ENCODE measurements at regions not wholly inside any gene's neighbourhood (a gene's known extent, or its start where the extent isn't known, plus 50 kb on each side); places are given as distances from the start of the nearest gene placed in this dataset.

DNA sequence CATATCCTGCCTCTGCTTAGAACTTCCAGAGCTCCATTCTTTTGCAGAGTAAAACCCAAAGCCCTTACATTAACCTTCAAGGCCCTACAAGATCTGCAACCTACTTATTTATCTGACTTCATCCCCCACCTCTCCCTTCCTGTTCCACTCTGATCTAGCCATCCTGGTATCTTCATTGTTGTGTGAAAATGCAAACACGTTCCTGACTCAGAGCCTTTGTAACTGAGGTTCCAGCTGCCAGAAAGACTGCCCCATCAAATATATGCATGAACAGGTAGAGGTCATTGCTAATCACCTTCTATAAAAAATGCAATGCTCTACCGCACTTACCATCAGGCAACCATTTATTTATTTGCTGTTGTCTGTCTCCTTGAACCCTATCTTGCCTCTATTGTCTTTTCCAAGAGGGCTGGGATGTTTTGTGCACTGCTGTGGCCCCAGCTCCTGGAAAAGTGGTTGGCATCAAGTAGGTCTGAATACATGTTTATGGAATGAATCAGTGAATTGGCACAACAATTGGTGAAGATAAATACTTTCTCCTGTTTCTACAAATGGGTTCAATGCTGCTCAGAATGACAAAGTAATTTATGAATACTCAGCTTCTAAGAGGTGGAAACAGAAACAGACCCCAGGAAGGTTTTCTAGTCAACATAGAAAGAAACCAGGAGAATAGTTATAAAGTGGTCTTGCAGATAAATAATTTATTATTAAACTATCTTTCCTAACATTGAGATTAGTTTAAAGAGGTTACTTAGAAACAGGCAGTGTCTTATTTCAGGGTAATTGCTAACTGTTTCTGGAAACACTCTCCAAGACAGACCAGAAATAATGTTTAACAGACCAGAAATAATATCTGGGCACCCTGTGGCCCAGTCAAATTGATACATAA is 230.6 kb upstream of the CD180 start:
- no peak for DNase-seq
- intact Hi-C loops (cut with DNase I) = no loop called here
- no peak for TF ChIP-seq CTCF (IDR thresholded peaks at IDR 0.05)
- H3K4me1 ChIP-seq = no peaks in the 10 kb centered on the region
- no peaks in the 10 kb centered on the region for H3K36me3 ChIP-seq
- no peak overlapping the region for H3K4me3 ChIP-seq
- no peak overlapping the region for H3K27ac ChIP-seq
- ATAC-seq = no peak
- WGBS, 2 donors = 89% methylated on average over 2 of the region's 2 CpGs
- H3K27me3 ChIP-seq = no peaks in the 10 kb centered on the region
- no peaks in the 10 kb centered on the region for H3K9me3 ChIP-seq

DNA sequence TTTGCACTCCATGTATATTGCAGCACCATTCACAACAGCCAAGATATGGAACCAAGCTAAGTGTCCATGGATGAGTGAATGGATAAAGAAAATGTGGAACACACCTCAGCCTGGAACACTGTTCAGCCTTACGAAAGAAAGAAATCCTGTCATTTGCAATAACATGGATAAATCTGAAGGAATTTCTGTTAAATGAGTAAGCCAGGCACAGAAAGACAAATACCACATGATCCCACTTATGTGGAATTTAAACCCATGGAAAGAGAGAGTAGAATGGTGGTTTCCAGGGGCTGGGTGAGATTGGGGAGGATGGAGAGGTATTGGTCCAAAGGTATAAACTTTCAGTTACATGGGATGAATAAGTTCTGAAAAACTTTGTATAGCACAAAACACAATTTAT is 228.9 kb upstream of the CD180 start:
- H3K4me1 ChIP-seq = no peaks in the 10 kb centered on the region
- TF ChIP-seq CTCF (IDR thresholded peaks at IDR 0.05) = no peak
- no peak overlapping the region for H3K4me3 ChIP-seq
- ATAC-seq (no peak), DNase-seq (no peak)
- H3K9me3 ChIP-seq = no peaks in the 10 kb centered on the region
- no peak overlapping the region for H3K27ac ChIP-seq
- H3K36me3 ChIP-seq = no peaks in the 10 kb centered on the region
- 98 to 100% methylated on average over 1 of the region's 1 CpG for WGBS, 2 donors
- intact Hi-C loops (cut with DNase I) = no loop called here
- no peaks in the 10 kb centered on the region for H3K27me3 ChIP-seq

DNA sequence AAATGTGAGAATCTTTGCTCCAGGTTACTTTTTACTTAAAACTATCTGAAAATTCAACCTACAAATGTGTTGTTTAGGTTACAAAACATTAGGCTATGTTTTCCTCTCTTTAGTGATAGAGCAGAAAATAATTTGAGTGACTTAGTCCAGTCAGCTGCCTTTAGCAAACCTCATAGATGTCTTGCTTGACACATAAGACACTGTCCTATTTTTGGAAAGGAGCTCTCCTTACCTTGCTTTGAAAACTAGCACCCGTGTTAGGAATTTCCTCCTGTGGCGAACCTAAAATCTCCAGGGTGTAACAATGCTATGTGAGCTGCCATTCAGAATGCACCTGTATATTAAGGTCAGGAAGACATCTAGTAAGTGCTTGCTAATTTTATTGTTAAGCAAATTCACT is 221.2 kb upstream of the CD180 start:
- H3K27ac ChIP-seq = no peak overlapping the region
- no peak for TF ChIP-seq CTCF (IDR thresholded peaks at IDR 0.05)
- no peaks in the 10 kb centered on the region for H3K36me3 ChIP-seq
- H3K4me1 ChIP-seq = no peaks in the 10 kb centered on the region
- ATAC-seq (no peak), DNase-seq (no peak)
- no peaks in the 10 kb centered on the region for H3K9me3 ChIP-seq
- WGBS, 2 donors = 59% methylated on average over 2 of the region's 2 CpGs
- no peaks in the 10 kb centered on the region for H3K27me3 ChIP-seq
- no peak overlapping the region for H3K4me3 ChIP-seq
- intact Hi-C loops (cut with DNase I) = no loop called here

GRCh38 chr5:67416986-67417385 is 220.4 kb upstream of the CD180 start:
- TF ChIP-seq CTCF (IDR thresholded peaks at IDR 0.05) = no peak
- ATAC-seq (no peak), DNase-seq (no peak)
- WGBS, 2 donors = 79 to 86% methylated on average over 2 of the region's 2 CpGs
- H3K36me3 ChIP-seq = no peaks in the 10 kb centered on the region
- no peak overlapping the region for H3K27ac ChIP-seq
- H3K9me3 ChIP-seq = no peaks in the 10 kb centered on the region
- intact Hi-C loops (cut with DNase I) = no loop called here
- H3K4me3 ChIP-seq = no peak overlapping the region
- no peaks in the 10 kb centered on the region for H3K27me3 ChIP-seq
- H3K4me1 ChIP-seq = peaks cover 0 to 3% (median 0%) of the 10 kb centered on the region in 9 donors

Data from heart right ventricle (tissue), 16 donors.